ENCODE measurements at regions not wholly inside any gene's neighbourhood (a gene's known extent, or its start where the extent isn't known, plus 50 kb on each side); places are given as distances from the start of the nearest gene placed in this dataset.
"Not testable (repeated sequence)": the region's sequence is repeated elsewhere in the genome, so short reads cannot be mapped to it uniquely, and the experiment has no call there.

GRCh38 chr1:47577303-47578025 lies 139.6 kb downstream of the FOXD2 start:
- no peak for DNase-seq

- DNase-seq = no peak
These were observed 140.3 kb downstream of the FOXD2 start for GRCh38 chr1:47578026-47578720.

GRCh38 chr1:47578721-47579419 lies 141.0 kb downstream of the FOXD2 start:
- DNase-seq = no peak

GRCh38 chr1:47579809-47580208 lies 142.0 kb downstream of the FOXD2 start:
- DNase-seq = no peak

- no peak for DNase-seq
These were observed 142.7 kb downstream of the FOXD2 start for GRCh38 chr1:47580451-47580995.

GRCh38 chr1:47582891-47583608 lies 145.2 kb downstream of the FOXD2 start:
- DNase-seq = no peak

GRCh38 chr1:47584249-47584648 lies 146.4 kb downstream of the FOXD2 start:
- no peak for DNase-seq

GRCh38 chr1:47585141-47585902 lies 147.5 kb downstream of the FOXD2 start:
- no peak for DNase-seq

GRCh38 chr1:47587891-47588582 lies 150.2 kb downstream of the FOXD2 start:
- no peak for DNase-seq

- DNase-seq = no peak
These were observed 152.8 kb downstream of the FOXD2 start for GRCh38 chr1:47590523-47591225.

- DNase-seq = no peak
These were observed 154.0 kb downstream of the FOXD2 start for GRCh38 chr1:47591801-47592200.

- no peak for DNase-seq
These were observed 154.6 kb downstream of the FOXD2 start for GRCh38 chr1:47592296-47593012.

- no peak for DNase-seq
These were observed 155.2 kb downstream of the FOXD2 start for GRCh38 chr1:47593013-47593568.

GRCh38 chr1:47593598-47594285 lies 155.9 kb downstream of the FOXD2 start:
- DNase-seq = no peak

- no peak for DNase-seq
These were observed 156.8 kb downstream of the FOXD2 start for GRCh38 chr1:47594627-47595026.

- DNase-seq = no peak
These were observed 158.5 kb downstream of the FOXD2 start for GRCh38 chr1:47596328-47596727.

GRCh38 chr1:47598357-47598756 lies 160.5 kb downstream of the FOXD2 start:
- DNase-seq = no peak

- no peak for DNase-seq
These were observed 161.9 kb downstream of the FOXD2 start for GRCh38 chr1:47599777-47600176.

GRCh38 chr1:47602491-47602890 lies 164.6 kb downstream of the FOXD2 start:
- DNase-seq = not testable (repeated sequence)

Measured in NCI-H748 treated with DMSO at 0.1 percent for 48 hours (cell line).